SK-N-SH (cell line): ENCODE measurements at regions not wholly inside any gene's neighbourhood (a gene's known extent, or its start where the extent isn't known, plus 50 kb on each side); places are given as distances from the start of the nearest gene placed in this dataset.

Source experiments
- CTCF ChIA-PET: fragments of 300-600, 350-600 bp; formaldehyde crosslinking; extraction: SDS; loops from one replicate; lab custom pipeline; 2021; lab: Yijun Ruan, JAX
- POLR2A ChIA-PET: fragments of 350-600 bp; sonication (Branson Sonifier 250); formaldehyde crosslinking; extraction: SDS; loops from one replicate; lab custom pipeline; 2020; ENCODE audit warnings: antibody characterized with exemption, inconsistent platforms; lab: Yijun Ruan, JAX
- DNase-seq: peaks from one replicate; pipeline ENCODE4 v3.0.0; 2012
- H2AFZ ChIP-seq: fragments of 200-600 bp; sonication (generic); 2 replicates; pipeline ENCODE4 v1.8.1; 2016; ENCODE audit warnings: antibody characterized with exemption, mild to moderate bottlenecking, low read depth
- H3F3A ChIP-seq: fragments of 200-600 bp; sonication (generic); replicated peaks from 2 replicates; pipeline ENCODE3; 2016; ENCODE audit warnings: antibody characterized with exemption, mild to moderate bottlenecking; ENCODE audit not compliant: insufficient read depth
- H3K27ac ChIP-seq, 2 experiments: fragments of 200-500 bp in 1 of 2; fragments of 200-600 bp in 1 of 2; sonication (Bioruptor generic) in 1 of 2; sonication (generic), shearing (Covaris generic) in 1 of 2; 2 replicates each; pipeline versions ENCODE4 v1.5.1 to v1.6.1; 2014 to 2016; ENCODE audit warnings: low read depth in 2 of 2, inconsistent platforms in 1 of 2, low read length in 1 of 2, mild to moderate bottlenecking in 1 of 2, mixed read lengths in 1 of 2
- H3K27me3 ChIP-seq: fragments of 200-600 bp; sonication (generic), shearing (Covaris generic); 2 replicates; pipeline ENCODE4 v1.6.1; 2016; ENCODE audit warnings: mixed run types; ENCODE audit not compliant: insufficient read depth
- H3K36me3 ChIP-seq, 2 experiments: fragments of 200-500 bp in 1 of 2; fragments of 200-600 bp in 1 of 2; sonication (Bioruptor generic) in 1 of 2; sonication (generic) in 1 of 2; replicated peaks in 1 of 2; 2 replicates each; pipeline versions ENCODE3 to v1.5.1; 2014 to 2016; ENCODE audit warnings: low read length in 1 of 2, mild to moderate bottlenecking in 1 of 2; ENCODE audit not compliant: insufficient read depth in 2 of 2, control insufficient read depth in 1 of 2
- H3K4me1 ChIP-seq, 2 experiments: fragments of 200-500 bp in 1 of 2; fragments of 200-600 bp in 1 of 2; sonication (Bioruptor generic) in 1 of 2; sonication (generic), shearing (Covaris generic) in 1 of 2; 2 replicates each; pipeline versions ENCODE4 v1.5.1 to v1.6.1; 2014 to 2016; ENCODE audit warnings: low read depth in 1 of 2, low read length in 1 of 2, mixed run types in 1 of 2; ENCODE audit not compliant: insufficient read depth in 2 of 2, control insufficient read depth in 1 of 2
- H3K4me2 ChIP-seq: fragments of 200-600 bp; sonication (generic), shearing (Covaris generic); 2 replicates; pipeline ENCODE4 v1.6.1; 2017; ENCODE audit warnings: mixed run types
- H3K4me3 ChIP-seq, 2 experiments: fragments of 200-500 bp in 1 of 2; fragments of 200-600 bp in 1 of 2; sonication (Bioruptor generic) in 1 of 2; sonication (generic), shearing (Covaris generic) in 1 of 2; 2 replicates each; pipeline versions ENCODE4 v1.5.1 to v1.8.1; 2014 to 2016; ENCODE audit warnings: low read depth in 2 of 2, inconsistent platforms in 1 of 2, low read length in 1 of 2, mild to moderate bottlenecking in 1 of 2, mixed read lengths in 1 of 2, moderate library complexity in 1 of 2
- H3K79me2 ChIP-seq: fragments of 200-600 bp; sonication (generic); 2 replicates; pipeline ENCODE4 v1.8.1; 2017; ENCODE audit warnings: mild to moderate bottlenecking; ENCODE audit not compliant: insufficient read depth
- H3K9ac ChIP-seq: fragments of 200-600 bp; sonication (generic); 2 replicates; pipeline ENCODE4 v1.6.1; 2017; ENCODE audit warnings: mixed run types
- H3K9me2 ChIP-seq: fragments of 200-600 bp; sonication (generic); 2 replicates; pipeline ENCODE4 v1.6.1; 2017; ENCODE audit warnings: mixed run types
- H3K9me3 ChIP-seq: fragments of 200-600 bp; sonication (generic); 2 replicates; pipeline ENCODE4 v1.6.1; 2017; ENCODE audit warnings: mixed run types, mild to moderate bottlenecking, moderate library complexity
- H4K20me1 ChIP-seq: fragments of 200-600 bp; sonication (generic); 2 replicates; pipeline ENCODE4 v1.6.1; 2017; ENCODE audit warnings: mild to moderate bottlenecking, mixed run types; ENCODE audit not compliant: insufficient read depth
- CHD2 ChIP-seq: fragments of 150-350 bp; IDR thresholded peaks from 2 replicates; pipeline ENCODE4 v1.6.1; 2018; ENCODE audit warnings: low read length; ENCODE audit not compliant: partially characterized antibody
- CTCF ChIP-seq: fragments of 200-600 bp; sonication (generic); IDR thresholded peaks from 2 replicates; pipeline ENCODE4 v1.6.1; 2017; ENCODE audit warnings: antibody characterized with exemption, mild to moderate bottlenecking, moderate library complexity
- EP300 ChIP-seq, 2 experiments: IDR thresholded peaks; 2 replicates each; pipeline versions ENCODE4 v1.4.0 to v1.6.1; 2012; ENCODE audit warnings: borderline replicate concordance in 1 of 2, low read depth in 1 of 2, low read length in 1 of 2
- FOXM1 ChIP-seq: IDR thresholded peaks from 2 replicates; pipeline ENCODE4 v1.4.0; 2012; ENCODE audit warnings: low read depth, mild to moderate bottlenecking
- GABPA ChIP-seq: IDR thresholded peaks from 2 replicates; pipeline ENCODE4 v1.4.0; 2012; ENCODE audit warnings: low read depth, mild to moderate bottlenecking
- JUND ChIP-seq: IDR thresholded peaks from 2 replicates; pipeline ENCODE4 v1.4.0; 2012
- MEF2A ChIP-seq: IDR thresholded peaks from 2 replicates; pipeline ENCODE4 v1.4.0; 2012; ENCODE audit warnings: low read depth, borderline replicate concordance
- MXI1 ChIP-seq: IDR thresholded peaks from 2 replicates; pipeline ENCODE4 v1.6.1; 2012; ENCODE audit warnings: mild to moderate bottlenecking, low read depth, low read length, improper control_type of control experiment
- NRF1 ChIP-seq: IDR thresholded peaks from 2 replicates; pipeline ENCODE4 v1.6.1; 2012; ENCODE audit warnings: low read depth, mild to moderate bottlenecking, low read length
- PBX3 ChIP-seq: IDR thresholded peaks from 2 replicates; pipeline ENCODE4; 2012
- POLR2AphosphoS5 ChIP-seq: IDR thresholded peaks from 2 replicates; pipeline ENCODE4 v1.6.1; 2012; ENCODE audit warnings: low read depth, low read length
- REST ChIP-seq: IDR thresholded peaks from 2 replicates; pipeline ENCODE4 v1.6.1; 2012; ENCODE audit warnings: mild to moderate bottlenecking, low read depth, low read length, moderate library complexity
- RFX5 ChIP-seq: IDR thresholded peaks from 2 replicates; pipeline ENCODE4 v1.6.1; 2012; ENCODE audit warnings: mild to moderate bottlenecking, improper control_type of control experiment, low read length
- RXRA ChIP-seq: IDR thresholded peaks from 2 replicates; pipeline ENCODE4 v1.4.0; 2012; ENCODE audit warnings: low read depth, mild to moderate bottlenecking, borderline replicate concordance
- SMC3 ChIP-seq: IDR thresholded peaks from 2 replicates; pipeline ENCODE4 v1.6.1; 2012; ENCODE audit warnings: low read depth, low read length, improper control_type of control experiment
- TAF1 ChIP-seq: IDR thresholded peaks from 2 replicates; pipeline ENCODE4 v1.6.1; 2012; ENCODE audit warnings: low read depth, mild to moderate bottlenecking, low read length, moderate library complexity, borderline replicate concordance
- USF1 ChIP-seq: IDR thresholded peaks from 2 replicates; pipeline ENCODE4 v1.4.0; 2012; ENCODE audit warnings: low read depth, borderline replicate concordance
- USF2 ChIP-seq: fragments of 150-350 bp; IDR thresholded peaks from 2 replicates; pipeline ENCODE4 v1.6.1; 2017; ENCODE audit warnings: antibody characterized with exemption, low read length, low read depth, borderline replicate concordance
- WGBS: methylation state at CpG from one replicate; pipeline ENCODE4 v1.1.6; 2017; ENCODE audit warnings: low lambda C conversion rate; 5-methylcytosine and 5-hydroxymethylcytosine counted together

- Histone ChIP-seq H4K20me1 (no peaks in the 10 kb centered on the region), H3K27me3 (no peaks in the 10 kb centered on the region), H3K79me2 (no peaks in the 10 kb centered on the region), H3F3A (no peaks in the 10 kb centered on the region), H3K9me2 (no peaks in the 10 kb centered on the region), H3K9ac (no peak overlapping the region), H3K9me3 (no peaks in the 10 kb centered on the region), H3K4me1 (no peaks in the 10 kb centered on the region; a peak in 1 of 4 replicates)
- DNase-seq = no peak
- CTCF ChIA-PET = interaction anchor here (0.7 to 4.8 kb wide), 31 partner anchors 11 to 1758 kb away, joined by 3 to 51 read pairs (median 4); no protein-coding TSS in a partner anchor
- POLR2A ChIA-PET = no interaction called here
- TF ChIP-seq CTCF (no peak), JUND (no peak), RXRA (no peak), NRF1 (no peak), REST (no peak), FOXM1 (no peak), POLR2AphosphoS5 (no peak), CHD2 (no peak)
- TF ChIP-seq, all 33 proteins: peak for 0
- H3K4me3 ChIP-seq = no peak overlapping the region
- H3K36me3 ChIP-seq = no peaks in the 10 kb centered on the region
- 53% methylated on average over 9 of the region's 9 CpGs for WGBS
- H2AFZ ChIP-seq = no peak overlapping the region
- no peak overlapping the region for H3K27ac ChIP-seq
- no peak overlapping the region for H3K4me2 ChIP-seq
These were observed 690.4 kb upstream of the RBFOX1 start for GRCh38 chr16:6642271-6642670.

- no peak overlapping the region for H3K4me2 ChIP-seq
- no peak overlapping the region for H3K4me3 ChIP-seq
- no peak overlapping the region for H2AFZ ChIP-seq
- no peaks in the 10 kb centered on the region for H3K9me3 ChIP-seq
- H3K27me3 ChIP-seq = no peaks in the 10 kb centered on the region
- H3K9me2 ChIP-seq = no peaks in the 10 kb centered on the region
- 69% methylated on average over 10 of the region's 10 CpGs for WGBS
- H3F3A ChIP-seq = no peaks in the 10 kb centered on the region
- H3K9ac ChIP-seq = no peak overlapping the region
- no peaks in the 10 kb centered on the region for H4K20me1 ChIP-seq
- H3K4me1 ChIP-seq = no peaks in the 10 kb centered on the region; a peak in 1 of 4 replicates
- H3K79me2 ChIP-seq = no peaks in the 10 kb centered on the region
- ChIA-PET CTCF (interaction anchor here (4.8 kb wide), 1 partner anchor 10 kb away, joined by 51 read pairs; no protein-coding TSS in a partner anchor), POLR2A (no interaction called here)
- no peak for DNase-seq
- H3K36me3 ChIP-seq = no peaks in the 10 kb centered on the region
- no peak overlapping the region for H3K27ac ChIP-seq
- TF ChIP-seq MXI1 = no peak
- no peak for TF ChIP-seq TAF1
- TF ChIP-seq SMC3 = no peak
- no peak for TF ChIP-seq USF1
- no peak for TF ChIP-seq EP300 (IDR thresholded peaks at IDR 0.05; ENCODE audit: borderline replicate concordance in 1 of 2, low read depth in 1 of 2, low read length in 1 of 2)
- TF ChIP-seq MEF2A = no peak
- TF ChIP-seq PBX3 = no peak
- no peak for TF ChIP-seq POLR2AphosphoS5
- TF ChIP-seq GABPA = no peak
- TF ChIP-seq JUND = no peak
- no peak for TF ChIP-seq USF2
- TF ChIP-seq RFX5 = no peak
These were observed 691.6 kb upstream of the RBFOX1 start for GRCh38 chr16:6641091-6641490.
